Esophagus (tissue), 2 donors: ENCODE measurements at regions not wholly inside any gene's neighbourhood (a gene's known extent, or its start where the extent isn't known, plus 50 kb on each side); places are given as distances from the start of the nearest gene placed in this dataset.

ENCODE experiments used
- H3K27ac ChIP-seq, 2 donors: one replicate each; pipeline ENCODE4 v1.5.1; 2013; ENCODE audit warnings: low read depth in 2 of 2, mild to moderate bottlenecking in 2 of 2, inconsistent platforms in 1 of 2, low read length in 1 of 2, moderate library complexity in 1 of 2
- H3K27me3 ChIP-seq, 2 donors: one replicate each; pipeline ENCODE4 v1.6.1; 2013; ENCODE audit warnings: low read length in 2 of 2, control low read depth in 1 of 2, mild to moderate bottlenecking in 1 of 2; ENCODE audit not compliant: insufficient read depth in 2 of 2, control insufficient read depth in 1 of 2
- H3K36me3 ChIP-seq, 2 donors: one replicate each; pipeline ENCODE4 v1.6.1; 2013; ENCODE audit warnings: low read length in 1 of 2; ENCODE audit not compliant: control insufficient read depth in 2 of 2, insufficient read depth in 2 of 2
- H3K4me1 ChIP-seq, 2 donors: one replicate each; pipeline ENCODE4 v1.6.1; 2013; ENCODE audit warnings: low read length in 1 of 2; ENCODE audit not compliant: control insufficient read depth in 2 of 2, insufficient read depth in 2 of 2
- H3K4me3 ChIP-seq, 2 donors: one replicate each; pipeline ENCODE4 v1.5.1; 2013; ENCODE audit warnings: low read length in 2 of 2, mild to moderate bottlenecking in 2 of 2, low read depth in 1 of 2, moderate library complexity in 1 of 2
- H3K9me3 ChIP-seq, 2 donors: one replicate each; pipeline ENCODE4 v1.6.1; 2013; ENCODE audit warnings: mild to moderate bottlenecking in 2 of 2, low read depth in 1 of 2, low read length in 1 of 2, moderate library complexity in 1 of 2; ENCODE audit not compliant: control insufficient read depth in 2 of 2, insufficient read depth in 1 of 2
- WGBS, 2 donors: extraction: QIAGEN DNeasy Blood & Tissue Kit; methylation state at CpG; one replicate each; pipeline ENCODE4 v1.1.7; 2013; 5-methylcytosine and 5-hydroxymethylcytosine counted together
- donor health status: healthy with polysubstance abuse.
- donor health status: Bipolar disorder and iron deficiency.

DNA sequence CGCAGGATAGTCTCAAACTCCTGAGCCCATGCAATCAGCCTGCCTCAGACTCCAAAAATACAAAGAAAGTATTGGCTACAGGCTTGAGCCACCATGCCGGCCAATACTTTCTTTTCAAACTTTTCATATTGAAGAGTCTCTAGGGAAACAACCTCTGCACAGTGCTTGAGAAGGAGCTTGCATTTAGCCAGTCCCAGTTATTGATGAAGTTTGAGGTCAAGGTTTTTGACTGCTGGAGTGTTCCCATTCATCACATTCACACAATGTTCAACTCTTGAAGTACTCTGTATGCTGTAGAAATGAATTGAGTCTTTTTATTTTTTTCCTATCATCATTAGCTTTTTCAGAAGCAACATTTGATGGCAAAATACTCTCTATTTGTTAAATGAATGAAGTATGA lies 355.8 kb upstream of the E2F7 start:
- Histone ChIP-seq H3K9me3 (peaks cover 0 to 5% of the 10 kb centered on the region in 2 donors), H3K27ac (no peak overlapping the region), H3K36me3 (no peaks in the 10 kb centered on the region), H3K4me3 (no peak overlapping the region), H3K27me3 (no peaks in the 10 kb centered on the region), H3K4me1 (no peaks in the 10 kb centered on the region)
- WGBS, 2 donors, result 83 to 91% methylated on average over 2 of the region's 2 CpGs

DNA sequence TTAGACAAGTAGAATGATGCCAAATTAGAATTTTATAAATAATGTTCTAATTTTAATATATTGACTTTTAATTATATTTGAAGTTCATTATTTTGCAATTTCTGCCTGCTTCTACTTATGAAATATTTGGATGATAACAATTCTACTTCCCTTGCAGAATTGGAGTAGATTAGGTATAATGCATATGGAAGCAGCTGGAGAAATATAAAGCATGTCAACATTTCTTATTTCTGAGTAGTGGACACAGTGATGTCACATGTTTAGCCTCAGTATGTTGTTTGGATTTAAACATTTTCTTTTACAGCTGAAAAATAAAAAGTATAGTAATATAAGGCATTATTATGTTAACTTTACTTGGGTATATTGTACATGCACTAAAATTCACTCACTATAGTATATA lies 344.2 kb upstream of the E2F7 start:
- H3K4me1 ChIP-seq, result no peaks in the 10 kb centered on the region
- no peaks in the 10 kb centered on the region for H3K36me3 ChIP-seq
- no peaks in the 10 kb centered on the region for H3K27me3 ChIP-seq
- H3K27ac ChIP-seq, result no peak overlapping the region
- H3K4me3 ChIP-seq, result no peak overlapping the region
- H3K9me3 ChIP-seq, result no peaks in the 10 kb centered on the region

GRCh38 chr12:77407931-77408330 lies 342.6 kb upstream of the E2F7 start:
- H3K4me3 ChIP-seq, result no peak overlapping the region
- H3K36me3 ChIP-seq, result no peaks in the 10 kb centered on the region
- H3K27ac ChIP-seq, result no peak overlapping the region
- no peaks in the 10 kb centered on the region for H3K9me3 ChIP-seq
- H3K27me3 ChIP-seq, result no peaks in the 10 kb centered on the region
- 75 to 78% methylated on average over 1 of the region's 1 CpG for WGBS, 2 donors
- no peaks in the 10 kb centered on the region for H3K4me1 ChIP-seq

DNA sequence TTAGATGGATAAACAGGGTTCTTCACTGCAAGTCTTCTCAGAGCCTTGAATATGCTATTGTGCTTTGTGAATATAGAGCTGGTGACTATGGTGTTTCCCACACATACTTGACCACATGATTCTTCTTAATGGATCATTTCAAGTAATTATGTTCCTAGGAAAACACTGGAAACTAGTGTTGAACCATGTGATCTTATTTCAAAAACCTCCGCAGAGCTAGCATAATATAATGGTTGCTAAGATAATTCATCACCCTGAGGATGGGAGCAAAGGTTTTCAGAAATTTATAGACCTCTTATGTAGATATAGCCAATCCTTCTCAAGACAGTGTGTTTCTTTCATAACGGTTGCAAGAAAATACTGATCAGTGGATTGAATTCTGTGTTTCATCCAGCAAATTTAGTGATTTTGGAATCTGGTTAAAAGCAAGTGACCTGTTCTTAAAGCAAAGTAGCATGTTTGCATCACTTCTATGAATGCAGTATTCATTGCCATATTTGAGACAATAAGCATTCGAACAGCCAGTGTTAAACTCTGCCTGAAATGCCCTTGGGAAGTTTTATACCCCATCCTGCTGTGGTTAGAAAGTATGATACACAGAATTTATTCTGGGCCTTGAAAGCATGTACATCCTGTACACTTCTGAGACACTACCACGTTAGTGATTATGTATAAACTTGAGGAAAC lies 341.0 kb upstream of the E2F7 start:
- Histone ChIP-seq H3K36me3 (no peaks in the 10 kb centered on the region), H3K4me1 (no peaks in the 10 kb centered on the region), H3K4me3 (no peak overlapping the region), H3K27ac (no peak overlapping the region), H3K27me3 (no peaks in the 10 kb centered on the region), H3K9me3 (no peaks in the 10 kb centered on the region)
- 77 to 79% methylated on average over 4 of the region's 4 CpGs for WGBS, 2 donors

GRCh38 chr12:77402716-77403115 lies 337.3 kb upstream of the E2F7 start:
- Histone ChIP-seq H3K27ac (no peak overlapping the region), H3K36me3 (no peaks in the 10 kb centered on the region), H3K4me3 (no peak overlapping the region), H3K27me3 (no peaks in the 10 kb centered on the region), H3K4me1 (no peaks in the 10 kb centered on the region), H3K9me3 (no peaks in the 10 kb centered on the region)
- WGBS, 2 donors, result 45 to 55% methylated on average over 1 of the region's 1 CpG

- no peak overlapping the region for H3K27ac ChIP-seq
- H3K4me1 ChIP-seq, result no peaks in the 10 kb centered on the region
- H3K9me3 ChIP-seq, result no peaks in the 10 kb centered on the region
- no peaks in the 10 kb centered on the region for H3K27me3 ChIP-seq
- no peak overlapping the region for H3K4me3 ChIP-seq
- no peaks in the 10 kb centered on the region for H3K36me3 ChIP-seq
Observed at GRCh38 chr12:77401770-77402081, 336.4 kb upstream of the E2F7 start.

DNA sequence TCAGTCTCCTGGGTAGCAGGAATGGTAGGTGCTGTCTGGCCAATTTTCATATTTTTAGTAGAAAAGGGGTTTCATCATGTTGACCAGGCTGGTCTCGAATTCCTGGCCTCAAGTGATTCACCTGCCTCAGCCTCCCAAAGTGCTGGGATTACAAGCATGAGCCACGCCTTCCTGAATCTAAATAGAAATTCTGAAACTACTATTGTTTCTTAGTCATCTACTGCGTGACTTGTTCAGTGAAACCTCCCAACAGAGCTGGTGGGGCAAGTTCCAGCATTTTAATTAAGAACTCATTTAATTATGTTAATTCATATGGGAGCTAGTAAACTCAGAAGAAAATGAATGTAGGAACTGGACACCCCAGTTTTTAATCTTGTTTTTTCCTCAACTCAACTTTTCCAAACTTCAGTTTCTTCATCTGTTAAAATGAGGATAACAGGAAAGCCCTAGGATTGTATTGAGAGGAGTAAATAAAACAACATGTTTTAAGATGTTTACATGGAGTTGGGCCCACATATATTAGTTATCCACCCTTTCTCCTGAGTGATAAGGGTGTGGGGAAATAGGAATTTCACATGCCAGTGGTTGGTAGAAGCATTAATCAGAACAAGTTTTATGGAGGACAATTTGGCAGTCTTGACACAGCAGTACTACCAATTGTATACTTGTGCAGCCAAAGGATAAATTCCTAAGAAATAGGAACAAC lies 335.8 kb upstream of the E2F7 start:
- no peak overlapping the region for H3K4me3 ChIP-seq
- WGBS, 2 donors, result 60 to 66% methylated on average over 3 of the region's 3 CpGs
- H3K27ac ChIP-seq, result no peak overlapping the region
- H3K36me3 ChIP-seq, result no peaks in the 10 kb centered on the region
- H3K9me3 ChIP-seq, result no peaks in the 10 kb centered on the region
- H3K27me3 ChIP-seq, result no peaks in the 10 kb centered on the region
- no peaks in the 10 kb centered on the region for H3K4me1 ChIP-seq

GRCh38 chr12:77392467-77393088 lies 327.2 kb upstream of the E2F7 start:
- Histone ChIP-seq H3K4me3 (no peak overlapping the region), H3K27ac (no peak overlapping the region), H3K36me3 (no peaks in the 10 kb centered on the region), H3K9me3 (no peaks in the 10 kb centered on the region), H3K27me3 (no peaks in the 10 kb centered on the region), H3K4me1 (no peaks in the 10 kb centered on the region)
- WGBS, 2 donors, result 84 to 86% methylated on average over 10 of the region's 10 CpGs

DNA sequence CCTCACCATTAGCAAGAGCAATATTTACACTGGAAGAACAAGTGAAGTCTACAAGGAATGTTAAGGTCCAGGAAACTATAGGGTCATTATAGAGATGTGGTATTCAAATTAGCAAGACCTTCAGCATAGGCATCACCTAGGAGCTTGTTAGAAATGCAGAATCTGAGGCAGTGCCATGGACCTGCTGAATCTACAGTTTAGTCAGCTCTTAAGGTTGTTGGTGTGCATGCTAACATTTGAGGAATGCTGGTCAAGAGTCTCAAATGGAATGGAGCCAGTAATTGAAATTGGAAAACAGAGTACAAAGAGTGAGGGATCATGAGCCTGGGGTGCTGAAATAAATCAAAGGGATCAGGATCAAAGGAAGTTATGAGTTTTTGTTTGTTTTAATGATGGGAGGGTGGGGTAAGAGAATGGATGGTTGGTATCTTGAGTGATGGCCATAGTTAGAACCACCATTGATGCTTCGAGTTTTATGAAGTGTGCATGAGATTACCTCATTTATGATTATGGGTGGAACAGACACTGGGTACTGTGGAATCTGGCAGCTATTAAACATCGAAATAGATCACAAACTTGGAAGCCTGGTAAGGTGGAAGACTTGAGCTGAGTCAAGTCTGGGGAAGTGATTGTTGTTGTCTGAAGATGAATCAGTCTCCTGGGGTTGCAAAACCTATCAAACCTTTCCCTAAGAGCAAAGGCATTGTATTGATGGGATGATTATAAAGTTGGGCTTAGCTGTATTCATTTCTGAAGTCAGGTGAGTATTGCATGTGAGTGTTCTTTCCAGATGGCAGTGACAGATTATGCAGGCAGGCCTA lies 323.3 kb upstream of the E2F7 start:
- Histone ChIP-seq H3K4me1 (no peaks in the 10 kb centered on the region), H3K9me3 (no peaks in the 10 kb centered on the region), H3K4me3 (no peak overlapping the region), H3K27ac (no peak overlapping the region), H3K36me3 (no peaks in the 10 kb centered on the region), H3K27me3 (no peaks in the 10 kb centered on the region)
- 55 to 58% methylated on average over 2 of the region's 2 CpGs for WGBS, 2 donors
